ACHN (cell line): ENCODE measurements at regions not wholly inside any gene's neighbourhood (a gene's known extent, or its start where the extent isn't known, plus 50 kb on each side); places are given as distances from the start of the nearest gene placed in this dataset.

Source experiments
- DNase-seq: peaks from one replicate; pipeline ENCODE4 v3.0.0-alpha.2; 2015
- in situ Hi-C: cut with HindIII; loops from 2 replicates; pipeline ENCODE4 v1.10.0; 2017; ENCODE audit warnings: low sequenced_read_pairs, low pct_ligation_motif_present, low pct_unique_long_range_greater_than_20kb

DNA sequence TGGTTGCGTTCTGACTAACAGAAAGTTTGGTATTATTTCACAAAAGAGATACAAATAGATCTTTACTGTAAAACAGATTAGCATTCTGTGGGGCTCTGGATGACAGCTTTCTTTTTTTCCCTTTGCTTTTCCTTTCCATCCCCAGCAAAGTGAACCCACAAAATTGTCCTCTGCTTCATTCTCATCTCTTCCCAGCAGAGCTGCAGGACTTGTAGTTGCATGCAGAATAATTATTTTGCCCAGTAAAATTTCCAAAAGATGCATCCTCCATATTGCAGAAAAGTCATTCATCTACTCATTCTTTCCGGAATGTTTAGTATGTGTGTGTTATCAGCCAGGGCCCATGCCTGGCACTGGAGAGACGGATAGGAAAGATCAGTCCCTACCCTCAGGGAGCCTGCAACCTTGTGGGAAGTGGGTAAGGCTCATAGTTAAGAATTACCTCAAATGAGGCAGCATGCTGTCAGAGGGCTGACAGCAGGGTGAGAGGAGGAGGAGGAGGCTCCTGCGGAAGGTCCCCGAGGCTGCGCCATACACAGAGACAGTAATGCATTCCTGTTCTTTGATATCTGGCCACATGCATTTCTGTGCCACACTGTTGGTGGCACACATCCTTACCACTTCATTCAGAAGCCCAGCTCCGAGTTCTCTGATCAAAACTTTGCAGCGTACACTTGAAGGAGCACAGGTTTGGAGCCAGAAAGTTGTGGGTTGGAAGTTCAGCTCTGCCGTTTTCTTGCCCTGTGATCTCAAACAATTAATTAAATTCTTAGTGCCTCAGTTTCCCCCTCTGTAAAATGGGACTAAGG is 225.4 kb downstream of the MYCN start:
- DNase-seq, result no peak
- in situ Hi-C loops, result no loop called here

- in situ Hi-C loops, result no loop called here
- DNase-seq, result no peak
Measured at GRCh38 chr2:16162491-16163040, 222.2 kb downstream of the MYCN start.

DNA sequence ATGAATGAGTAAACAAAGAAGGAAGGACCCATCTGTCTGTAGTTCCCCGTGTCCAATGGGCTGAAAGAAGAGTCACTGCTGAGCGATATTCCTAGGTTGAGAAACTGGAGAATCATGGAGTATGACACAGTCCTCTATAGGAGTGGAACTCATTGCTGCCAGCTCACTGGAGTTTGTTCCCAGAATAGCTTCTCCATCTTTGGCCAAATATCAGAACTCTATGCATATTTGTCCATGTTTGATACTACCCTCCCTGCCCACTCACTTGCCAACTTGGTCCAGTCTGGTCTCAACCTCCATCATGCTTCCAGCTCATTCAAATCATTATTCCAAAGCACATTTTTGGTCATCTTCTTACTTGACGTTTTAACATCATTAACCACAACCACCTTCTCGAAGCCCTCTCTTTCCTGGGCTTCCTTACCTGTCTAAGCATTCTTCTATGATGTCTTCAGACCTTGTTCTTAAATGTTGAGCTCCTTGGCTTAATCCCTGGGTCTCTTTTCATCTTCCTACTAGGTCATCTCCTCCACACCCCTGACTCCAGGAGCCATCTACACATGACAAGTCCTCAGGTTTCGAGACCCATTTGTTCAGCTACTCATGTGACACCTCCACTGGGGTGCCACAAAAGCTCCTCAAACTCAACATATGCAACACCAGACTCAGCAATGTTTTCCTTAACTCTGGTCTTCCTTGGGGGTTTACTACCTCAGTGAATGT is 221.6 kb downstream of the MYCN start:
- in situ Hi-C loops, result no loop called here
- no peak for DNase-seq

- in situ Hi-C loops, result no loop called here
- DNase-seq, result no peak
Measured at GRCh38 chr2:16161085-16161565, 220.8 kb downstream of the MYCN start.

DNA sequence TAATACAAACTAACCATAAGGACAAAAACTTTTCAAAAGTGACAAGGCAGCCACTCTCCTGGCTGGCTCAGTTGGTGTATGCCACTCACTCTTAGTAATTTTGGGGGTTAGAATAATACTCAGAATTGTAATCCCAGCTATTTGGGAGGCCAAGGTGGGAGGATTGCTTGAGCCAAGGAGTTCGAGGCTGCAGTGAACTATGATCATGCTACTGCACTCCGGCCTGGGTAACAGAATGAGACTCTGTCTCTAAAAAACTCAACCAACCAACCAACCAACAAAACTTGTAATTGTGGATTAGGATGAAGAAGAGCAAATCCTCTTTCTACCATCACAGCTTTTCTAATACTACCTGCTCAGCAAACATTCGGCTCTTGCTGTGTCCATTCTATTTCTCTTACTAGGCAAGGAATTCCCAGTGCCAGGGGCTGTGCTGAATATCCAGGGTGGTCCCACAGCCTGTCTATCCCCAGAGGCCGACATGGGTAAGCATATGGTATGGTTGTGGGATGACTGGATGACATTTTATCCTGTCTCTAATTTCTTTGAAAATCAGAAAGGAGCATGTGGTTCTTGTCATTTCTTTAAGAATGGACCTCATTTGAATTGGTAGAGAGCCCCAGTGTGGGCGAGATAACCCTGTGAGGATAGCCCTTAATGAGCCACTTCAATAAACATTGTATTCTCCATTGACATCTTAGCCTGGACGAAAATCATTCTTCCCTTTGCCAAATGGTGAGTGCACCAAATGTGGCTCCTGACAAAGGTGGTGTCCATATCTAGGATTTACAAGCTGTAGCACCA is 220.1 kb downstream of the MYCN start:
- in situ Hi-C loops, result no loop called here
- no peak for DNase-seq

- in situ Hi-C loops, result no loop called here
- DNase-seq, result no peak
Measured at GRCh38 chr2:16156411-16156810, 216.1 kb downstream of the MYCN start.

DNA sequence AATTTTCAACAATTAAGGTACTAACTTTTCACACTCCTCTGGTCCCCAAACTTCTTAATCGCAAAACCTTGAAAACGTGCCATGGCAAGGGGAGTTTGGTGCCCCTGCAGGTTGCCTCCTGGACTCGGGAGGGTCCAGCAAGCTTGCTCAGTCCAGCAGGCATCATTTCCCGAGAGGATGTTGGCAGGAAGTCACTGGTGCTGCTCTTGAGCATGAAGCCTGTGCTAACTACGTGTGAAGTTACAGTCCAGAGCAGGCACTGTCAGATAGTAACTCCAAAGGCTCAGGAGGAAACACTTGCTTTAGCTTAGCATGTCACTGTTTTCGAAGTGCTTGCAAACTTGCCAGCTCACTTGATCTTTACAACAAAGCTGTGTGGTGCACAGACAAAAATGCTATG is 215.4 kb downstream of the MYCN start:
- in situ Hi-C loops, result no loop called here
- no peak for DNase-seq

- in situ Hi-C loops, result no loop called here
- DNase-seq, result no peak
Measured at GRCh38 chr2:16155366-16155765, 215.0 kb downstream of the MYCN start.

- DNase-seq, result no peak
- in situ Hi-C loops, result no loop called here
Measured at GRCh38 chr2:16154501-16155280, 214.3 kb downstream of the MYCN start.

- no peak for DNase-seq
- in situ Hi-C loops, result no loop called here
Measured at GRCh38 chr2:16154061-16154460, 213.7 kb downstream of the MYCN start.

DNA sequence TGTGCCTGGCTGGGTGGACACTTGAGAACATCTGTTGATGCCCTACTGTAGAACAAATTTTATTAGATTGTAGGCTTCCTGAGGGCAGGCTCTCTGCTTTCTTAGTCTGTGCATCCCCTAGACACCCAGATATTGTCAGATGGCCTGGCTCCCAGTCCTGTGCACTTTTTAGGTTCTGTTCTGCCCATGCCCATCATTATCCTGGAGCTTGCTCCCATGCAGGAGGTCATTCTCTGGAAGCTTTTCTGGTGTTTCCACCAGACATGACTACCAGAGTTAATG is 213.3 kb downstream of the MYCN start:
- no peak for DNase-seq
- in situ Hi-C loops, result no loop called here

DNA sequence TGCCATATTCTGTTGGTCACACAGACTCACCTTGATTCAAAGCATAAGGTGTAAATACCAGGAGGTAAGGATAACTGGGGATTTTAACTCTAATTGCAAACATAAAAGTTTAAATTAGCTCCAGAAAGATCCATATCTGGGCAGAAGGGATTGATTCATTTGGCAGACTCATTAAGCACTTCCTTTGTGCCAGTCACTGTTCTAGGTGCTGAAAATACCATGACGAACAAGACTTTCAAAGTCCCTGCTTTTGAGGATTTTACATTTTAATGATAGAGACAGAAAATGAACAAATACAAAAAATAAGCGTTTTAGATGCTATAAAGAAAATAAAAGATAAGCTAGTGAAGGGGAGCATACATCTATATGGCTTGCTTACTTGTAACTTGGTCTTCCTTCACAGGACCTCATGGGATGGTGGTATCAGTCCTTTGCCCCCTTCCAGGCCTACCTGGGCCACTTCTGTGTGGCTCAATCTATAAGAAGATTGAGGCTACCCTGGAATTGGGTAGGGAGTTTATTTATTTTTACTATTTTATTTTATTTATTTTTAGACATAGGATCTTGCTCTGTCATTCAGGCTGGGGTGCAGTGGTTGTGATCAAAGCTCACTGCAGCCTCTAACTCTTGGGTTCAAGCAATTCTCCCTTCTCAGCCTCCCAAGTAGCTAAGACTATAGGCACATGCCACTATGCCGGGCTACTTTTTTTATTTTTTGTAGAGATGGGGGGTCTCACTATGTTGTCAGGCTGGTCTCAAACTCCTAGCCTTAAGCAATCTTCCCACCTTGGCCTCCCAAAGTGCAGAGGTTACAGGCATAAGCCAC is 212.8 kb downstream of the MYCN start:
- DNase-seq, result no peak
- in situ Hi-C loops, result no loop called here

GRCh38 chr2:16152071-16152927 is 211.9 kb downstream of the MYCN start:
- no peak for DNase-seq
- in situ Hi-C loops, result no loop called here

GRCh38 chr2:16151651-16152050 is 211.3 kb downstream of the MYCN start:
- DNase-seq, result no peak
- in situ Hi-C loops, result no loop called here

DNA sequence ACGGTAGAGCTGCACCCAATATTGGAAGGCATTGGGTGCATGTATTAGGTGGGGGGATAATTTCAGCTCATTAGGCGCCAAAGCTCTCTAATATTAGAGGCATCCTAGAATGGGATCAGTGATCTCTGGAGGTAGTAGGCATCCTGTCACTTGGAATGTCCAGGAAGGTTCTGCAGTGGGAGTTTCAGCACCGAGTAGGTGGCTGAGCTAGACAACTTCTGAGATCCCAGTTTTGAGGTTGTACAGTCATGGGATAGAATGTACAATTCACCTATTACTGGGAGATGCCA is 210.9 kb downstream of the MYCN start:
- in situ Hi-C loops, result no loop called here
- no peak for DNase-seq

GRCh38 chr2:16150456-16151280 is 210.3 kb downstream of the MYCN start:
- in situ Hi-C loops, result no loop called here
- no peak for DNase-seq
